ENCODE measurements at regions not wholly inside any gene's neighbourhood (a gene's known extent, or its start where the extent isn't known, plus 50 kb on each side); places are given as distances from the start of the nearest gene placed in this dataset.

GRCh38 chr20:1840817-1841553, 54.2 kb upstream of the SIRPA start:
- TF ChIP-seq POLR2A (IDR thresholded peaks at IDR 0.05): no peak
- no peak for TF ChIP-seq CTCF (IDR thresholded peaks at IDR 0.05)
